ENCODE measurements at regions not wholly inside any gene's neighbourhood (a gene's known extent, or its start where the extent isn't known, plus 50 kb on each side); places are given as distances from the start of the nearest gene placed in this dataset.

DNA sequence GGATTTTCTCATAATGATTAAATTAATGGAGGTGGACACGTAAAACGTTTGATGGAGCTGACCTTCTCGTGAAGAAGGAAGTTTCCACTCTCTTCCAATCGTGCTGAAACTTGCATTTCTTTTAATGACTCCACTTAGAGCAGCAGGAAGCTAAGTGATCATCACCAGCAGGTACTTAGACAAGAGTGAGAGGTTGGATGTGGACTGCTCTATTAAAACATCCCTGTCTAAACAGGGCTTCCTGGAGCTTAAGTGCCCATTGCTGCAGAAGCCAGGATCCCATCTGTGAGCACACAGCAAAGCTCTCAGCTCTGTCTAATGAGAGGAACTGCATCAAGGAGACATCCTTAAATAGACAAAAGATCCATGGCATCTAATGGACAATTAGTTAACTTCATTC lies 1539.5 kb upstream of the CELF4 start:
- H3K27me3 ChIP-seq (ENCODE audit: control insufficient read depth, insufficient read depth, low read length), result no peaks in the 10 kb centered on the region
- FAIRE-seq (no peak), DNase-seq (no peak)
- H3K4me3 ChIP-seq (ENCODE audit: low read length in 3 of 3), result no peak overlapping the region
- TF ChIP-seq, protein P1, sequence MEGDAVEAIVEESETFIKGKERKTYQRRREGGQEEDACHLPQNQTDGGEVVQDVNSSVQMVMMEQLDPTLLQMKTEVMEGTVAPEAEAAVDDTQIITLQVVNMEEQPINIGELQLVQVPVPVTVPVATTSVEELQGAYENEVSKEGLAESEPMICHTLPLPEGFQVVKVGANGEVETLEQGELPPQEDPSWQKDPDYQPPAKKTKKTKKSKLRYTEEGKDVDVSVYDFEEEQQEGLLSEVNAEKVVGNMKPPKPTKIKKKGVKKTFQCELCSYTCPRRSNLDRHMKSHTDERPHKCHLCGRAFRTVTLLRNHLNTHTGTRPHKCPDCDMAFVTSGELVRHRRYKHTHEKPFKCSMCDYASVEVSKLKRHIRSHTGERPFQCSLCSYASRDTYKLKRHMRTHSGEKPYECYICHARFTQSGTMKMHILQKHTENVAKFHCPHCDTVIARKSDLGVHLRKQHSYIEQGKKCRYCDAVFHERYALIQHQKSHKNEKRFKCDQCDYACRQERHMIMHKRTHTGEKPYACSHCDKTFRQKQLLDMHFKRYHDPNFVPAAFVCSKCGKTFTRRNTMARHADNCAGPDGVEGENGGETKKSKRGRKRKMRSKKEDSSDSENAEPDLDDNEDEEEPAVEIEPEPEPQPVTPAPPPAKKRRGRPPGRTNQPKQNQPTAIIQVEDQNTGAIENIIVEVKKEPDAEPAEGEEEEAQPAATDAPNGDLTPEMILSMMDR (IDR thresholded peaks at IDR 0.05; ENCODE audit: borderline replicate concordance, extremely low read depth, insufficient read depth), result no peak
- no peaks in the 10 kb centered on the region for H3K4me1 ChIP-seq (ENCODE audit: control insufficient read depth in 2 of 3, insufficient read depth in 2 of 3, low read depth in 1 of 3, low read length in 3 of 3)
- no peaks in the 10 kb centered on the region for H3K9me3 ChIP-seq (ENCODE audit: control insufficient read depth in 2 of 3, insufficient read depth in 1 of 3, low read length in 3 of 3)
- no peak overlapping the region for H3K27ac ChIP-seq (ENCODE audit: low read depth in 2 of 2, low read length in 2 of 2)
- H3K9ac ChIP-seq (ENCODE audit: low read length in 3 of 3), result no peak overlapping the region
- intact Hi-C loops (cut with DNase I), result no loop called here
- H3K36me3 ChIP-seq (ENCODE audit: control insufficient read depth in 2 of 3, insufficient read depth in 3 of 3, low read length in 3 of 3), result no peaks in the 10 kb centered on the region

DNA sequence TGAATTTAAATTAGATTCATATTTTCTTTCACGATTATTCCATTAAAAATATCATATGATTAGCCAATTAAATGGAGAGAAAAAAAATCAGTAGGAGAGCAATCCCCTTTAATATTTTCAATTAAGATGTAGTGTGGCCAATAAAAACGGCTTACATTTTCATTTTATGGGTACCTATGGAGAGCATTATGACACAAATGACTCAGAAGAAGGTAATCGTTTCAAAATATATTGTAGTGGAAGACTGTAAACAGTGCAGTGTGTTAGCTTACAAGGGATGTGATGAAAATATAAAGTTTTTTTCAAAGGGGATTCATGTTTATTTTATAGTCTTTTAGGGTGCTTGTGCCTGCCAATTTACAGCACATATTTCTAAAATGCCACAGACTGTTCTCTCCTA lies 1507.4 kb upstream of the CELF4 start:
- intact Hi-C loops (cut with DNase I), result no loop called here
- DNase-seq (no peak), FAIRE-seq (no peak)
- Histone ChIP-seq H3K4me3 (ENCODE audit: low read length in 3 of 3) (no peak overlapping the region), H3K36me3 (ENCODE audit: control insufficient read depth in 2 of 3, insufficient read depth in 3 of 3, low read length in 3 of 3) (no peaks in the 10 kb centered on the region), H3K4me1 (ENCODE audit: control insufficient read depth in 2 of 3, insufficient read depth in 2 of 3, low read depth in 1 of 3, low read length in 3 of 3) (no peaks in the 10 kb centered on the region), H3K9me3 (ENCODE audit: control insufficient read depth in 2 of 3, insufficient read depth in 1 of 3, low read length in 3 of 3) (no peaks in the 10 kb centered on the region), H3K27ac (ENCODE audit: low read depth in 2 of 2, low read length in 2 of 2) (no peak overlapping the region), H3K9ac (ENCODE audit: low read length in 3 of 3) (no peak overlapping the region), H3K27me3 (ENCODE audit: control insufficient read depth, insufficient read depth, low read length) (no peaks in the 10 kb centered on the region)
- TF ChIP-seq, protein P1 (IDR thresholded peaks at IDR 0.05; ENCODE audit: borderline replicate concordance, extremely low read depth, insufficient read depth), result no peak

DNA sequence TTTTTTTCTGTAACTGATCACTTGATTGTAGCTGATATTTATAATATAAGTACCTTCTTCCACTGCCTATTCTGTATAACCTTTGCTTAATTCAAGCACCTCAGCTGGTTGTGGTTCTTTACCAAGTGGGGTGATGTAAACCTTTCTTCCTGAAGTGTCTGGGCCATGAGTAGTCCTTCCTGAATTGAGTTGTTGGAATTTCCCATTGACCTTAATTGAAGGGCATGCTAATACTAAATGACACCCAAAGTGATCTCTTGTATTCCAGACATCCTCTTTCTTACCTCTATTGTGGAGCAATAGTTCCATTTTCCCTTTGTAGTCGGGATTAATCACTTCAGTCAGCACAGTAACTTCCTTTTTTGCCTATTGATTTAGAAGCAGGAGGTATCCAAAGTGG lies 1496.8 kb upstream of the CELF4 start:
- TF ChIP-seq, protein P1 (IDR thresholded peaks at IDR 0.05; ENCODE audit: borderline replicate concordance, extremely low read depth, insufficient read depth), result no peak
- DNase-seq (no peak), FAIRE-seq (no peak)
- no peaks in the 10 kb centered on the region for H3K27me3 ChIP-seq (ENCODE audit: control insufficient read depth, insufficient read depth, low read length)
- no peaks in the 10 kb centered on the region for H3K9me3 ChIP-seq (ENCODE audit: control insufficient read depth in 2 of 3, insufficient read depth in 1 of 3, low read length in 3 of 3)
- no peak overlapping the region for H3K9ac ChIP-seq (ENCODE audit: low read length in 3 of 3)
- no peak overlapping the region for H3K4me3 ChIP-seq (ENCODE audit: low read length in 3 of 3)
- H3K27ac ChIP-seq (ENCODE audit: low read depth in 2 of 2, low read length in 2 of 2), result no peak overlapping the region
- no peaks in the 10 kb centered on the region for H3K4me1 ChIP-seq (ENCODE audit: control insufficient read depth in 2 of 3, insufficient read depth in 2 of 3, low read depth in 1 of 3, low read length in 3 of 3)
- H3K36me3 ChIP-seq (ENCODE audit: control insufficient read depth in 2 of 3, insufficient read depth in 3 of 3, low read length in 3 of 3), result no peaks in the 10 kb centered on the region
- intact Hi-C loops (cut with DNase I), result no loop called here

DNA sequence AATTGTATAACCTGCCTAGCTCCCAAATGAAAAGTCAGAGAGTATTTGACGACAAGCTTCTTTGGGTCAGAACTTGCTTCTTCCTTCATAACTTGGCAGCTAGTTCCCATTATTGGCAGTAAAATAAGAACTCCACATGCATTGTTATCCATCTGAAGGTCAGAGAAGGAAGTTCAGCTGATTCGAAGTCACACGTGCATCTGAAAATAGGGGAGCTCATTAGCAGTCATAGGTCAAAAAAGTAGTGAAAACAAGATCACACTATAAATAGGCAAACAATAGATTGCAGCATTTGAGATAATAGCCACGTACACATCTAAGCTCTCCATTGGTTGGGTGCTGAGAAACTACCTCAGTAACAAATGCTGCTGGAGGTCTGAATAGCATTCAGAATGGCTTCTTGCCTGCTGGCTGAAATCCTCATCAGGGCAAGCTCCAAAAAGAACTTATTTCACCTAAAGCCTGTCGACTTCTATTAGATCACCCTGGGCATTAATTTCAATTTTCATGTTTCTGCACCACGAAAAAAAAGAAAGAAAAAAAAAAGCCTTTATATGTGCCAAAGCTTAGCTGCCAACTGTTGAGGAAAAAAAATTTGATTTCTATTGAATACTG lies 1492.9 kb upstream of the CELF4 start:
- Histone ChIP-seq H3K4me1 (ENCODE audit: control insufficient read depth in 2 of 3, insufficient read depth in 2 of 3, low read depth in 1 of 3, low read length in 3 of 3) (no peaks in the 10 kb centered on the region), H3K27me3 (ENCODE audit: control insufficient read depth, insufficient read depth, low read length) (no peaks in the 10 kb centered on the region), H3K27ac (ENCODE audit: low read depth in 2 of 2, low read length in 2 of 2) (no peak overlapping the region), H3K36me3 (ENCODE audit: control insufficient read depth in 2 of 3, insufficient read depth in 3 of 3, low read length in 3 of 3) (no peaks in the 10 kb centered on the region), H3K9me3 (ENCODE audit: control insufficient read depth in 2 of 3, insufficient read depth in 1 of 3, low read length in 3 of 3) (no peaks in the 10 kb centered on the region), H3K4me3 (ENCODE audit: low read length in 3 of 3) (no peak overlapping the region), H3K9ac (ENCODE audit: low read length in 3 of 3) (no peak overlapping the region)
- intact Hi-C loops (cut with DNase I), result no loop called here
- DNase-seq (no peak), FAIRE-seq (no peak)
- TF ChIP-seq, protein P1 (IDR thresholded peaks at IDR 0.05; ENCODE audit: borderline replicate concordance, extremely low read depth, insufficient read depth), result no peak
